ENCODE measurements at regions not wholly inside any gene's neighbourhood (a gene's known extent, or its start where the extent isn't known, plus 50 kb on each side); places are given as distances from the start of the nearest gene placed in this dataset.
"Not testable (repeated sequence)": the region's sequence is repeated elsewhere in the genome, so short reads cannot be mapped to it uniquely, and the experiment has no call there.

GRCh38 chr13:99677116-99677951, 176.1 kb downstream of the TM9SF2 start:
- H3K4me3 Mint-ChIP-seq (ENCODE audit: unreplicated experiment) = no peak overlapping the region
- H3K27me3 Mint-ChIP-seq (ENCODE audit: low read depth) = no peaks in the 10 kb centered on the region
- no peak for DNase-seq (ENCODE audit: low spot score)
- H3K9me3 Mint-ChIP-seq (ENCODE audit: low read depth) = no peaks in the 10 kb centered on the region
- TF ChIP-seq CTCF (IDR thresholded peaks at IDR 0.05) = no peak
- H3K27ac Mint-ChIP-seq (ENCODE audit: unreplicated experiment) = no peak overlapping the region
- no peaks in the 10 kb centered on the region for H3K36me3 Mint-ChIP-seq (ENCODE audit: low read depth)
- peaks cover 13% of the 10 kb centered on the region for H3K4me1 Mint-ChIP-seq (ENCODE audit: low read depth)

- TF ChIP-seq CTCF (IDR thresholded peaks at IDR 0.05) = no peak
- Mint-ChIP-seq H3K27ac (ENCODE audit: unreplicated experiment) (no peak overlapping the region), H3K9me3 (ENCODE audit: low read depth) (no peaks in the 10 kb centered on the region), H3K4me1 (ENCODE audit: low read depth) (no peaks in the 10 kb centered on the region), H3K36me3 (ENCODE audit: low read depth) (no peaks in the 10 kb centered on the region), H3K4me3 (ENCODE audit: unreplicated experiment) (no peak overlapping the region), H3K27me3 (ENCODE audit: low read depth) (no peaks in the 10 kb centered on the region)
- no peak for DNase-seq (ENCODE audit: low spot score)
Measured at GRCh38 chr13:99671746-99672145, 170.5 kb downstream of the TM9SF2 start.

DNA sequence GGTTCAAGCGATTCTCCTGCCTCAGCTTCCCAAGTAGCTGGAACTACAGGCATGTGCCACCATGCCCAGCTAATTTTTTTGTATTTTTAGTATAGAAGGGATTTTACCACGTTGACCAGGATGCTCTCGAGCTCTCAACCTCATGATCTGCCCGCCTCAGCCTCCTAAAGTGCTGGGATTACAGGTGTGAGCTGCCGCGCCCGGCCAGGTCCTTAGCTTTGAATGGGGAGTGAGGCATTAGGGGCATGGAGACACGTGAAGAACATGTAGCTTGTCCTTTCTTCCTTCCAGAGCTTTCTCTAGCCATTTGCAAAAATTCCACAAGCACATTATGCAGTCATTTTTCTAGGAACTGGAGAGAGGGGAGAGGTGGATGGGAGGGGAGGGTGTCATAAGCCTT, 167.8 kb downstream of the TM9SF2 start:
- H3K27ac Mint-ChIP-seq (ENCODE audit: unreplicated experiment); H3K9me3 Mint-ChIP-seq (ENCODE audit: low read depth); H3K4me1 Mint-ChIP-seq (ENCODE audit: low read depth); H3K4me3 Mint-ChIP-seq (ENCODE audit: unreplicated experiment); H3K36me3 Mint-ChIP-seq (ENCODE audit: low read depth); DNase-seq (ENCODE audit: low spot score); H3K27me3 Mint-ChIP-seq (ENCODE audit: low read depth): not testable (repeated sequence)

DNA sequence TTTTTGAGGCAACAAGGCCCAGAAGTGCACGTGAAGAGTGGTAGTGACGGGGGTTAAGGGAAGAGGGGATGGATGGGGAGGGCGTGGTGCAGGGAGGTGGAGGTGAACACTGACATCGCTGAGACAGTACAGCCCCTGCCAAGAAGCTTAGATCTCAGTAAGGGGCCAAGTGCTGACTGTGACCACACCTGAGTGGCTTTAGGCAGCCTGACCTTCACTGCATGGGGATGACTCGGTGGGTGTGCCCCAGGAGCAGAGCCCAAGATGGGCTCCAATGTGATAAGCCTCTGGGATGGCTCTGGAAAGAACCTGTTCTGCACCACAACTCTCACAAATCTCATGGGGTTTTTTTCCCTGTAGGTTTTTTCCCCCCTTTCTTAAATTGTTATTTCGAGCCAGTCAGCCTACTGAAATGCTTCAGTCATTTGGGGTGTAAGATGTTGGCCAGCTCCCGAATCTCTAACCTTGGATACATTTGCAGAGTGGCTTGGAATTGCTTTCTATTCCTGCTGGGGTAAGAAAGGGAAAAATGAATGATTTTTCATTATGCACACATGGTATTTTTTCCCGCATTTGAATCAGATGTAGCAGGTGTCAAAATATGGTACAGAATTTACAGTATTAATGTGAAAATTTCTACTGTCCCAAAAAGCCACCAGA, 165.0 kb downstream of the TM9SF2 start:
- no peak for DNase-seq (ENCODE audit: low spot score)
- Mint-ChIP-seq H3K27ac (ENCODE audit: unreplicated experiment) (no peak overlapping the region), H3K4me1 (ENCODE audit: low read depth) (no peaks in the 10 kb centered on the region), H3K27me3 (ENCODE audit: low read depth) (no peaks in the 10 kb centered on the region), H3K9me3 (ENCODE audit: low read depth) (no peaks in the 10 kb centered on the region), H3K4me3 (ENCODE audit: unreplicated experiment) (no peak overlapping the region), H3K36me3 (ENCODE audit: low read depth) (no peaks in the 10 kb centered on the region)
- TF ChIP-seq CTCF (IDR thresholded peaks at IDR 0.05) = no peak

DNA sequence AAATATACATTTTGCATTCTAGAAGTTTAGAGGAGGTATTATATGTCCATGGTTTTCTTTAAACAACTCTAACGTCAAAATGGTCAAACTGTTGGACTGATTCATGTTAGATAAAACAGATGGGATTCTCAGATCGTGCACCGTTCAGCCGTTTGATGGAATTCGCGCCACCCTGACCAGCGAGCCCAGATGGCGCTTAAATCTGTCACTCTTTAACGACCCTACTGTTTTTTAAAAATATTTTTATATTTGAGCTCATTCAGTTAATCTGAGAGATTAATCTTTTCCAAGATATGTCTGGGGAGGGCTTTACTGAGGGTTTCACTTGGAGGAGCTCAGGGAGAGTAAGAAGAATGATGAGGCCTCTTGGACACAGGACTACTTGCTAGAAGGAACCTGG, 164.4 kb downstream of the TM9SF2 start:
- H3K27ac Mint-ChIP-seq (ENCODE audit: unreplicated experiment) = no peak overlapping the region
- DNase-seq (ENCODE audit: low spot score) = no peak
- no peak for TF ChIP-seq CTCF (IDR thresholded peaks at IDR 0.05)
- H3K27me3 Mint-ChIP-seq (ENCODE audit: low read depth) = no peaks in the 10 kb centered on the region
- no peaks in the 10 kb centered on the region for H3K4me1 Mint-ChIP-seq (ENCODE audit: low read depth)
- H3K4me3 Mint-ChIP-seq (ENCODE audit: unreplicated experiment) = no peak overlapping the region
- H3K36me3 Mint-ChIP-seq (ENCODE audit: low read depth) = no peaks in the 10 kb centered on the region
- no peaks in the 10 kb centered on the region for H3K9me3 Mint-ChIP-seq (ENCODE audit: low read depth)
